Activated CD4-positive, alpha-beta T cell treated with anti-CD3 and anti-CD28 coated beads, Interleukin-2, amount 50 U/mL, for 24 hours (primary cell): ENCODE measurements at regions not wholly inside any gene's neighbourhood (a gene's known extent, or its start where the extent isn't known, plus 50 kb on each side); places are given as distances from the start of the nearest gene placed in this dataset.
A peak's percentile ranks its signal among the peaks of the same experiment; 100 is the strongest.
"Not testable (repeated sequence)": the region's sequence is repeated elsewhere in the genome, so short reads cannot be mapped to it uniquely, and the experiment has no call there.

Experiments
- DNase-seq, 2 donors: peaks; one replicate each; pipeline ENCODE4 v3.0.0-alpha.2; 2020; ENCODE audit warnings: low read depth in 1 of 2, low spot score in 1 of 2

DNA sequence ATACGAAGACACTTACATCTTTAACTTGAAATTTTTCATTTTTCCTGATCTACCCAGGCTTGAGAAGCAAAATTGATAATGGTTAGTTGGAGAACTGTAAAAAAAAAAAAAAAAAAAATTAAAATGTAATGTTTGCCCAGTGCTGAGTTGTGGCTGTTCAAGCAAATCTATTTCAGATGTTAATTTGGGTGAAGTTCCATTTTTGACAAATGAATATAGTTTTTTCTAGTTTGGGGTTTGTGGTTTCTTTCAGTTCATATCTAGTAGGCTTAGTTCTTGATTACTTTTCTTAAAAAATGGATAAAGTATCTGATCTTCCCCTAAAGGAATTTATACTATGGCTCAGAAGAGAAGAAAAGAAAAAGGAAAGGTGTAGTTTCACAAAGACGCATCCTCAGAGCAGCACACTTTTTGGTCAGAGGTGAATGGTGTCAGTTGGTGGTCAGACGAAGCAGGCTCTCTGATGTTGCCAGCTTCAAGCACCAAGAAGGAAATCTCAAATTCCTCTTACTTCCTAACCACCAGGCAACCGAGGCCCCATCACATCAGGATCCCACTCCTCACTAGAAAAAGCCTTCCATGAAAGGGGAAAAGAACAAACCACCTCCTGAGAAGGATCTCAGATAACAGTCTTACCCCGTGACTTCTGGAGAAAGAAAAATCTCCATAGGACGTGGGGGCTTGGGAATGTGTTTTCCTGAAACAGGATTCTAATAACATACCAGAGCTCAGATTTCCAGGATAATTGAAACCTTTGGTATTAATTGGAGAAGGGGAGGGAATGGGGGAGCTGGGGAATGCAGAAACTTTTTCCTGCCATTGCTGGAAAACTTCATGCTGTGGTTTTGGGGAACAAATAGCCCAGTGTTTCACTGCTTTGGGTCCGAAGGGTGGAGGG lies 396.2 kb downstream of the CD83 start:
- no peak for DNase-seq

DNA sequence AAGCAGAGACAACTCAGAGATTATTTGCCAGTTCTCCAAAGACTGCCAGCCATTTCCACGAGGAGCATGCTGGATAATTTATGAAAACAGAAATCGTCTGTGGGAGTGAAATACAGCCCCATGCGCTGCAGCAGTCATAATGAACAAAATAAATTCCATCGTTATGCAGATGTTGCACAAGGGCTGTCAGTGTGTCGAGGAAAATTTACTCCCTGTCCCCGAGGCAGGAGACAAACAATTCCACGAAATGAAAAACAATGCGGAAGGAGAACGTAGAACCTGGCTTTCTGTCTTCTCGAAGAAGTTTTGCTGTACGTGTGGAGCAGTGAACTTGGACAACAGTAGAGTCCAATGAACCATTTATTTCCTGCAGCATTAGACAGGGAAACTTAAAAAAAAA lies 399.4 kb downstream of the CD83 start:
- DNase-seq: no peak

GRCh38 chr6:14517516-14518105 lies 400.0 kb downstream of the CD83 start:
- DNase-seq: no peak

GRCh38 chr6:14518515-14519217 lies 401.1 kb downstream of the CD83 start:
- DNase-seq: no peak

GRCh38 chr6:14520029-14520428 lies 402.5 kb downstream of the CD83 start:
- no peak for DNase-seq

DNA sequence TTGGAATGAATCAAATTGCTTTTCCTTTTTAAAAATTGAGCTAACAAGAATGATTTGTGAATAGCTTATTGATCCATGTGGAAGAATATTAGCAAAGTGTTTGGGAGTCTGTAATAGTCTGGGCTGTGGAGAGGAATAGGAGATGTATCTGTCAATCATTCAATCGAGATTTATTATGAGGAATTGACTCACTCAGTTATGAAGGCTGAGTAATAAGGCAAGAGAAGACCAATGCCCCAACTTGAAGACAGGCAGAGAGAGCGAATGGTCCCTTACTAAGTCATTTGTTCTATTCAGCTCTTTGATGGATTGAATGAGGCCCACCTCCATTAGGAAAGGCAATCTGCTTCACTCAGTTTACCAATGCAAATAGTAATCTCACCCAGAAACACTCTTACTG lies 403.0 kb downstream of the CD83 start:
- DNase-seq: no peak

GRCh38 chr6:14521141-14521540 lies 403.6 kb downstream of the CD83 start:
- DNase-seq: no peak

GRCh38 chr6:14521861-14522260 lies 404.3 kb downstream of the CD83 start:
- not testable (repeated sequence) for DNase-seq

GRCh38 chr6:14524319-14524718 lies 406.7 kb downstream of the CD83 start:
- no peak for DNase-seq

- DNase-seq: no peak
These were observed 412.8 kb downstream of the CD83 start for GRCh38 chr6:14530385-14530784.

DNA sequence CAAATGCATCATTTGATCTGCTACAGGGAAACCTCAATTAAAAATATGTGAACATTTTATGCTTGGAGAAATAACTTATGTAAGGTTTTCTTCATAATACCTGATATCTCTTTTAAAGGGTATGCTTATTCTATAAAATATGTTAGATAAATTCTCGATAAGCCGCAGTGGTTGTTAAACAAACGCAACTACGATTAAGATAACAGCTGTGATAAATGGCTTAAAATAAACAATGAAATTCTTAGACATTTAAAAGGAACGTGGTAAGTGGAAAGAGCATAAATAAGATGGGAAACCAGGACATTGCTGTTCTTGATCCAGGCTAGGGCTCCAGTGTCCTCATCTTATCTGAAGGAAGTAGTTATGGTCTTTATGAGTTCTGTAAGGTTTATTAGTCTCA lies 415.9 kb downstream of the CD83 start:
- no peak for DNase-seq

DNA sequence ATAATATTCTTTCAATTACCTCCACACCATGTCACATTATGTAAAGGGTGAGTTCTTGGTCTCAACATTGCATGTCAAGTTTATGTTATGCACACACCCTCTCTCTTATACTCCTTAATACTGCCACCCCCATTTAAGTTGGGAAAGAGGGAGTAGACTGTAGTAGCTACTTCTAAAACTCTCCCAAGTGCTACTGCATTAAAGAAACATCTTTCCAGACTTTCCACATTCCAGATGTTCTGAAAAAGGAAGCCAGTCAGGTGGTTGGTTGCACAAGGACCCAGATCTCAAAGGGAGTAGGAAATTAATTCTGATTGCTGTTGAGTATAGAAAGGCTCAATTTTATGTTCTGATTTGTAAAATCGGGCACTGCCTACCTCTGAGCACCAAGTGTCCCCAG lies 419.5 kb downstream of the CD83 start:
- DNase-seq: no peak

GRCh38 chr6:14540276-14540675 lies 422.7 kb downstream of the CD83 start:
- DNase-seq: no peak

DNA sequence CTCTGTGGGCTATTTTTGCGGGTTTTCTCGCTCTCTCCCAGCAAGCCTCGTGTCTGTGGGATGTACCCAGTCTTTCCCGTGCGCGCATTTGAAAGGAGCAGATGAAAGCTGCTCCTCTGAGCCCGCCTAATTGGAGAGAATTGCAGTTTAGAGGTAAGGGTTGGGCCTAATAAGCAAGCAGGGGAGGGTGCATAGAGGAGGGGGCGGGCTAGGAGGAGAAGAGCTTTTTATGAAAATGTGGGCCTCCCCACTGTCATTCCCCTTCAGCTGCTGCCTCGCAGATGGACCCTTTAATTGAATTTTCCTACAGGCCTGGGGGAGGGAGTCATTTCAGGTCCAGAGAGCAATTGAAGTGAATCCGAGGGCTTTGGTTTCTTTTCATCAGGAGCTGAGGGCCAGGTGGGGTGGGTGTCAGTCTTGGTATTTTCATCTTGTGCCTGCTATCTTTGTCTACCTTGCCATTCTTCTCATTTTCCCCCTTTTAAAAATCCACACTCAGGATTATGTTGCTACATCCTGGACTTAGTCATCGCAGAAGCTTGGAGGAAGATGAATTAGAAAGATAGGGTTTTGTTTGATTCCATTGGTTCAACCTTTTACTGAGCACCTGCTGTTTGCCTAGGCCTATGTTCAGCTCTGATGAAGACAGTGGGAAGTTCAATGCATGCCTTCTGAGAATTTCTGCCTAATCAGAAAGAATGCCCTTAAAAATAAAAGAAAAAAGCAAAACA lies 423.4 kb downstream of the CD83 start:
- DNase-seq: no peak

GRCh38 chr6:14542670-14543366 lies 425.2 kb downstream of the CD83 start:
- peak; percentile 34 to 74 for DNase-seq

DNA sequence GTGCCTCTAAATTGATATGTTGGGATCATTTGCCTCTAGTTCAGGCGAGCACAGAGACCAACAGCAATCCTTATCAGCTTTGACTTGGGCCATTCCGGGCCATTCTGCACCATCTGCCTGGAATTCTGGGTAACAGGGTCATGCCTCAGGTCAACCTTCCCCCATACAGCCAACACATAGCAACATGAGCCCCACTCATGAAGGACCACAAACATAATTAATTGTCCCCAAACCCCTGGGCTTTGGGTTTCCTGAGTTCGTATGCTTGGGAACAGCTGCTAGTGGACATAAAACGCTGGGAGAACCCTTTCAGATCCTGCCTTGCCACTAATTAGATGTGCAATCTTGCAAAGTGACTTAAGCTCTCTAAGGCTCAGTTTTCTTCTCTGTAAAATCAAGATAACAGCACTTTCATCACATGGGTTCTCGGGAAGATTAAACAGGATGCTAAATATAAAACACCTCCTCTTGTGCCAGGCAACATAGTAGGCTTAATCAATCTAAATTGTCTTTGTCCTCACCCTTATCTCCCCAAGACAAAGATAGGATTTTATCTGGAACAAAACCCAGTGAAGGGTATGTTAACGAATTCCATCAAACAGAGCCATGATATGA lies 426.5 kb downstream of the CD83 start:
- DNase-seq: no peak

DNA sequence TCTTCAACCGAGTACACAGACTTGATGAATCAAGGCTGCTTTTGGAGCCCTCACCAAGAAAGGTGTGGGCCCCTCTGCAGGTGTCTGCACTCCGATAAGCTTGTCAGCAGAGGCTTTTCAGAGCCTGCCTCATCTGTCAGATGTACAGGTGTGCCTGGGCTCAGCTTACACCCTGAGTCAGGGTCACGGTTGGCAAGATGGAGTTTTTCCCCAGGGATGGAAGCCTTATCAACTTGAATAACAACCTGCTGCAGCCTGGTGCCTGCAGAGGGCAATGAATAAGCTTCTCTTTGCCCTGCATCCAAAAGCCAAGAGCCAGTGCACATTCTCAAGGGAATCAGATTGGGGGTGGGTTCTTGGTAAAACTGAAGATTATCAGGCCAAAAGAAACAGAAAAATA lies 427.1 kb downstream of the CD83 start:
- DNase-seq: no peak

DNA sequence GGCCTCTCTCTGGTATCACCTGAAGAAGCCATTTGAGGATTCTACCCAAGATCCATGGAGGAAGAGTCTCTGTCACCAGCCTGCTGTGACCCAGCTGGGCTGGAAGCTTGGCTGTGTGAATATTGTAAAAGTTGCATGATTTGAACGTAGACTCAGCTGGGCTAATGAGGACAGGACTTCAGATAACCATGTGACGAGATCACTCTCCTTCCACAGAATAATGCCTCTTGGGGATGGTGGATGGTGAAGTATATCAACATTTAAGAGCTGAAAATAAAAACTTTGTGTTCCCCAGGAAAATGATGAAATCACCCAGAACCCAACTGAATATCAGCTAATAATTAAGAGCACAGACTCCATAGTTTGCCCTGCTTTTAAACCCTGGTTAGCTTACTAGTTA lies 427.9 kb downstream of the CD83 start:
- DNase-seq: no peak

DNA sequence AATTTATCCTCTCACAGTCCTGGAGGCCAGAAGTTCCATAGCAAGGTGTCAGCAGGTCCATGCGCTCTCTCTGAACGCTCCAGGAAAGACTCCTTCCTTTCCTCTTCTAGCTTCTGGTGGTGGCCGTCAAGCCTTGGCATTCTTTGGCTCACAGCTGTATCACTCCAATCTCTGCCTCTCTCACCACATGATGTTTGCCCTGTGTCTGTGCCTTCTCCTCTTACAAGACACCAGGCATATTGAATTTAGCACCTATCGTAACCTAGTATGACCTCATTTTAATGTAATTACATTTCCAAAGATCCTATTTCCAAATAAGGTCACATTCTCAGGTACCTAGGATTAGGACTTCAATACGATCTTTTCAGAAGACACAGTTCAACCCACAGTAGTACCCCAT lies 428.5 kb downstream of the CD83 start:
- DNase-seq: no peak

GRCh38 chr6:14547284-14547998 lies 429.9 kb downstream of the CD83 start:
- no peak for DNase-seq
